ENCODE measurements at regions not wholly inside any gene's neighbourhood (a gene's known extent, or its start where the extent isn't known, plus 50 kb on each side); places are given as distances from the start of the nearest gene placed in this dataset.

GRCh38 chr6:92259171-92259570 lies 1160.2 kb downstream of the EPHA7 start:
- ATAC-seq = no peak
- no TSS peak for BruUV-seq (replicated peaks)
- no peak overlapping the region for H3K4me3 ChIP-seq
- POLR2A ChIA-PET = no interaction called here
- no peak overlapping the region for H3K9ac ChIP-seq (ENCODE audit: control insufficient read depth, insufficient read depth, low read length)
- CTCF ChIA-PET = interaction anchor here (1.1 kb wide), 1 partner anchor 75 kb away, joined by 3 read pairs; no protein-coding TSS in a partner anchor
- intact Hi-C loops (cut with micrococcal nuclease; ENCODE audit: unreplicated experiment) (no loop called here), in situ Hi-C loops (cut with MboI) (no loop called here)
- no peak overlapping the region for H2AFZ ChIP-seq (ENCODE audit: control insufficient read depth, low read depth, low read length)
- WGBS (ENCODE audit: insufficient coverage, insufficient replicate concordance, low lambda C conversion rate, missing lambda C conversion rate) = 4% methylated on average over 2 of the region's 2 CpGs
- no peak overlapping the region for H3K4me2 ChIP-seq (ENCODE audit: control insufficient read depth, insufficient read depth)
- FAIRE-seq = no peak
- TF ChIP-seq, protein P1, sequence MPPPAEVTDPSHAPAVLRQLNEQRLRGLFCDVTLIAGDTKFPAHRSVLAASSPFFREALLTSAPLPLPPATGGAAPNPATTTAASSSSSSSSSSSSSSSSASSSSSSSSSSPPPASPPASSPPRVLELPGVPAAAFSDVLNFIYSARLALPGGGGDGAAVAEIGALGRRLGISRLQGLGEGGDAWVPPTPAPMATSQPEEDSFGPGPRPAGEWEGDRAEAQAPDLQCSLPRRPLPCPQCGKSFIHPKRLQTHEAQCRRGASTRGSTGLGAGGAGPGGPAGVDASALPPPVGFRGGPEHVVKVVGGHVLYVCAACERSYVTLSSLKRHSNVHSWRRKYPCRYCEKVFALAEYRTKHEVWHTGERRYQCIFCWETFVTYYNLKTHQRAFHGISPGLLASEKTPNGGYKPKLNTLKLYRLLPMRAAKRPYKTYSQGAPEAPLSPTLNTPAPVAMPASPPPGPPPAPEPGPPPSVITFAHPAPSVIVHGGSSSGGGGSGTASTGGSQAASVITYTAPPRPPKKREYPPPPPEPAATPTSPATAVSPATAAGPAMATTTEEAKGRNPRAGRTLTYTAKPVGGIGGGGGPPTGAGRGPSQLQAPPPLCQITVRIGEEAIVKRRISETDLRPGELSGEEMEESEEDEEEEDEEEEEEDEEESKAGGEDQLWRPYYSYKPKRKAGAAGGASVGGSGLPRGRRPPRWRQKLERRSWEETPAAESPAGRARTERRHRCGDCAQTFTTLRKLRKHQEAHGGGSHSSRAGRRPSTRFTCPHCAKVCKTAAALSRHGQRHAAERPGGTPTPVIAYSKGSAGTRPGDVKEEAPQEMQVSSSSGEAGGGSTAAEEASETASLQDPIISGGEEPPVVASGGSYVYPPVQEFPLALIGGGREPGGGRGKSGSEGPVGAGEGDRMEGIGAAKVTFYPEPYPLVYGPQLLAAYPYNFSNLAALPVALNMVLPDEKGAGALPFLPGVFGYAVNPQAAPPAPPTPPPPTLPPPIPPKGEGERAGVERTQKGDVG (CRISPR knock-in tag; IDR thresholded peaks at IDR 0.05) = no peak
- TF ChIP-seq MEF2B (IDR thresholded peaks at IDR 0.05; ENCODE audit: partially characterized antibody, poor library complexity, severe bottlenecking) = no peak
- TF ChIP-seq CUX1 (IDR thresholded peaks at IDR 0.05; ENCODE audit: insufficient replicate concordance, low read depth, low read length) = no peak
- TF ChIP-seq CREB1 (IDR thresholded peaks at IDR 0.05; ENCODE audit: low read depth) = no peak
- TF ChIP-seq IRF3 (IDR thresholded peaks at IDR 0.05) = no peak
- TF ChIP-seq RAD51 (IDR thresholded peaks at IDR 0.05) = no peak
- no peak for TF ChIP-seq ZZZ3 (IDR thresholded peaks at IDR 0.05; ENCODE audit: control insufficient read depth, insufficient read length, low read depth)
- TF ChIP-seq ZNF274 (IDR thresholded peaks at IDR 0.05; ENCODE audit: insufficient read depth, insufficient read length) = no peak
- no peak for TF ChIP-seq LARP7 (IDR thresholded peaks at IDR 0.05)
- TF ChIP-seq, protein P2, sequence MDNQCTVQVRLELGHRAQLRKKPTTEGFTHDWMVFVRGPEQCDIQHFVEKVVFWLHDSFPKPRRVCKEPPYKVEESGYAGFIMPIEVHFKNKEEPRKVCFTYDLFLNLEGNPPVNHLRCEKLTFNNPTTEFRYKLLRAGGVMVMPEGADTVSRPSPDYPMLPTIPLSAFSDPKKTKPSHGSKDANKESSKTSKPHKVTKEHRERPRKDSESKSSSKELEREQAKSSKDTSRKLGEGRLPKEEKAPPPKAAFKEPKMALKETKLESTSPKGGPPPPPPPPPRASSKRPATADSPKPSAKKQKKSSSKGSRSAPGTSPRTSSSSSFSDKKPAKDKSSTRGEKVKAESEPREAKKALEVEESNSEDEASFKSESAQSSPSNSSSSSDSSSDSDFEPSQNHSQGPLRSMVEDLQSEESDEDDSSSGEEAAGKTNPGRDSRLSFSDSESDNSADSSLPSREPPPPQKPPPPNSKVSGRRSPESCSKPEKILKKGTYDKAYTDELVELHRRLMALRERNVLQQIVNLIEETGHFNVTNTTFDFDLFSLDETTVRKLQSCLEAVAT (IDR thresholded peaks at IDR 0.05) = no peak
- TF ChIP-seq TARDBP (IDR thresholded peaks at IDR 0.05; ENCODE audit: borderline replicate concordance) = no peak
- no peak for TF ChIP-seq NR2C2 (IDR thresholded peaks at IDR 0.05; ENCODE audit: borderline replicate concordance, control insufficient read depth, insufficient read length, low read depth)
- TF ChIP-seq PML (IDR thresholded peaks at IDR 0.05; ENCODE audit: low read length) = no peak
- no peaks in the 10 kb centered on the region for H3K36me3 ChIP-seq (ENCODE audit: control insufficient read depth in 2 of 2, insufficient read depth in 2 of 2, low read length in 1 of 2)
- H3K79me2 ChIP-seq (ENCODE audit: control insufficient read depth, insufficient read depth, low read length) = no peaks in the 10 kb centered on the region
- H3K27ac ChIP-seq (ENCODE audit: control insufficient read depth, insufficient read depth) = no peak overlapping the region
- RAD21 ChIA-PET (ENCODE audit: unreplicated experiment) = no interaction called here
- no peaks in the 10 kb centered on the region for H4K20me1 ChIP-seq (ENCODE audit: control insufficient read depth, insufficient read depth)
- SMC1A ChIA-PET (ENCODE audit: uncharacterized antibody, unreplicated experiment) = interaction anchor here (1.0 to 2.7 kb wide), 5 partner anchors 10 to 36 kb away, joined by 4 to 9 read pairs (median 4); no protein-coding TSS in a partner anchor
- no peaks in the 10 kb centered on the region for H3K27me3 ChIP-seq (replicated peaks in 1 of 2; ENCODE audit: control insufficient read depth in 2 of 2, insufficient read depth in 2 of 2, low read length in 1 of 2)
- no peaks in the 10 kb centered on the region for H3K4me1 ChIP-seq (ENCODE audit: control insufficient read depth, insufficient read depth, low read length)
- no peaks in the 10 kb centered on the region for H3K9me3 ChIP-seq (replicated peaks; ENCODE audit: control insufficient read depth, insufficient read depth, low read length)
- DNase-seq (ENCODE audit: low read depth, low spot score) = no peak

All from GM12878 (cell line).